ENCODE measurements at regions not wholly inside any gene's neighbourhood (a gene's known extent, or its start where the extent isn't known, plus 50 kb on each side); places are given as distances from the start of the nearest gene placed in this dataset.

GRCh38 chr12:131218026-131218922, 264.6 kb downstream of the ADGRD1 start:
- Histone ChIP-seq H3K27ac (no peak overlapping the region), H3K9me3 (no peaks in the 10 kb centered on the region), H3K4me1 (no peaks in the 10 kb centered on the region), H3K36me3 (no peaks in the 10 kb centered on the region), H3K27me3 (peaks cover 0 to 48% (median 4%) of the 10 kb centered on the region in 3 donors), H3K4me3 (no peak overlapping the region)
- no peak for DNase-seq
- intact Hi-C loops (cut with DNase I), result no loop called here
- WGBS, 2 donors, result 22 to 45% methylated on average over 27 of the region's 27 CpGs
- TF ChIP-seq, protein P1, sequence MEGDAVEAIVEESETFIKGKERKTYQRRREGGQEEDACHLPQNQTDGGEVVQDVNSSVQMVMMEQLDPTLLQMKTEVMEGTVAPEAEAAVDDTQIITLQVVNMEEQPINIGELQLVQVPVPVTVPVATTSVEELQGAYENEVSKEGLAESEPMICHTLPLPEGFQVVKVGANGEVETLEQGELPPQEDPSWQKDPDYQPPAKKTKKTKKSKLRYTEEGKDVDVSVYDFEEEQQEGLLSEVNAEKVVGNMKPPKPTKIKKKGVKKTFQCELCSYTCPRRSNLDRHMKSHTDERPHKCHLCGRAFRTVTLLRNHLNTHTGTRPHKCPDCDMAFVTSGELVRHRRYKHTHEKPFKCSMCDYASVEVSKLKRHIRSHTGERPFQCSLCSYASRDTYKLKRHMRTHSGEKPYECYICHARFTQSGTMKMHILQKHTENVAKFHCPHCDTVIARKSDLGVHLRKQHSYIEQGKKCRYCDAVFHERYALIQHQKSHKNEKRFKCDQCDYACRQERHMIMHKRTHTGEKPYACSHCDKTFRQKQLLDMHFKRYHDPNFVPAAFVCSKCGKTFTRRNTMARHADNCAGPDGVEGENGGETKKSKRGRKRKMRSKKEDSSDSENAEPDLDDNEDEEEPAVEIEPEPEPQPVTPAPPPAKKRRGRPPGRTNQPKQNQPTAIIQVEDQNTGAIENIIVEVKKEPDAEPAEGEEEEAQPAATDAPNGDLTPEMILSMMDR (IDR thresholded peaks at IDR 0.05), result no peak
- TF ChIP-seq POLR2AphosphoS5 (IDR thresholded peaks at IDR 0.05), result no peak

- H3K4me3 ChIP-seq, result no peak overlapping the region
- no peaks in the 10 kb centered on the region for H3K9me3 ChIP-seq
- DNase-seq, result no peak
- no peaks in the 10 kb centered on the region for H3K4me1 ChIP-seq
- TF ChIP-seq, protein P1 (IDR thresholded peaks at IDR 0.05), result no peak
- TF ChIP-seq POLR2AphosphoS5 (IDR thresholded peaks at IDR 0.05), result no peak
- TF ChIP-seq POLR2A (IDR thresholded peaks at IDR 0.05), result no peak
- TF ChIP-seq EP300 (IDR thresholded peaks at IDR 0.05), result no peak
- WGBS, 2 donors, result 50 to 68% methylated on average over 15 of the region's 15 CpGs
- H3K27me3 ChIP-seq, result peaks cover 0 to 55% (median 6%) of the 10 kb centered on the region in 3 donors
- intact Hi-C loops (cut with DNase I), result no loop called here
- no peaks in the 10 kb centered on the region for H3K36me3 ChIP-seq
- H3K27ac ChIP-seq, result no peak overlapping the region
Observed at GRCh38 chr12:131218923-131219669, 265.4 kb downstream of the ADGRD1 start.

GRCh38 chr12:131219670-131220330, 266.1 kb downstream of the ADGRD1 start:
- 82 to 90% methylated on average over 11 of the region's 11 CpGs for WGBS, 2 donors
- Histone ChIP-seq H3K27ac (no peak overlapping the region), H3K27me3 (peaks cover 0 to 57% (median 6%) of the 10 kb centered on the region in 3 donors), H3K4me1 (no peaks in the 10 kb centered on the region), H3K9me3 (no peaks in the 10 kb centered on the region), H3K4me3 (no peak overlapping the region), H3K36me3 (no peaks in the 10 kb centered on the region)
- intact Hi-C loops (cut with DNase I), result no loop called here
- no peak for DNase-seq
- TF ChIP-seq EP300 (IDR thresholded peaks at IDR 0.05) (no peak), POLR2A (IDR thresholded peaks at IDR 0.05) (no peak)
- TF ChIP-seq, protein P1 (IDR thresholded peaks at IDR 0.05), result no peak

GRCh38 chr12:131220331-131220685, 266.6 kb downstream of the ADGRD1 start:
- TF ChIP-seq POLR2A (IDR thresholded peaks at IDR 0.05) (no peak), EP300 (IDR thresholded peaks at IDR 0.05) (no peak), POLR2AphosphoS5 (IDR thresholded peaks at IDR 0.05) (no peak)
- TF ChIP-seq, protein P1 (IDR thresholded peaks at IDR 0.05), result no peak
- no peak overlapping the region for H3K4me3 ChIP-seq
- no peak overlapping the region for H3K27ac ChIP-seq
- 93% methylated on average over 6 of the region's 6 CpGs for WGBS, 2 donors
- no peak for DNase-seq
- intact Hi-C loops (cut with DNase I), result no loop called here
- H3K27me3 ChIP-seq, result peaks cover 0 to 57% (median 6%) of the 10 kb centered on the region in 3 donors
- no peaks in the 10 kb centered on the region for H3K4me1 ChIP-seq
- no peaks in the 10 kb centered on the region for H3K36me3 ChIP-seq
- no peaks in the 10 kb centered on the region for H3K9me3 ChIP-seq
